WERI-Rb-1 (cell line): ENCODE measurements at regions not wholly inside any gene's neighbourhood (a gene's known extent, or its start where the extent isn't known, plus 50 kb on each side); places are given as distances from the start of the nearest gene placed in this dataset.

Experiments used
- DNase-seq: peaks from one replicate; pipeline ENCODE4 v3.0.0-alpha.2; 2020
- H3K27ac ChIP-seq: fragments of 250-450 bp; sonication (Bioruptor Pico); 2 replicates; pipeline ENCODE4 v1.5.1; 2020; ENCODE audit warnings: mild to moderate bottlenecking, moderate library complexity
- H3K27me3 ChIP-seq: fragments of 250-450 bp; sonication (Bioruptor Pico); 2 replicates; pipeline ENCODE4 v1.5.1; 2021; ENCODE audit warnings: mild to moderate bottlenecking, low read depth, moderate library complexity; ENCODE audit not compliant: insufficient read depth, severe bottlenecking
- H3K36me3 ChIP-seq: fragments of 250-450 bp; sonication (Bioruptor Pico); 2 replicates; pipeline ENCODE4 v1.5.1; 2020; ENCODE audit warnings: mild to moderate bottlenecking, moderate library complexity
- H3K4me3 ChIP-seq: 2 replicates; pipeline ENCODE4 v1.5.1; 2011; ENCODE audit warnings: low read depth, mild to moderate bottlenecking, control low read depth, low read length
- H3K9me3 ChIP-seq: fragments of 250-450 bp; sonication (Bioruptor Pico); 2 replicates; pipeline ENCODE4 v1.5.1; 2021; ENCODE audit warnings: mild to moderate bottlenecking, moderate library complexity; ENCODE audit not compliant: severe bottlenecking
- TF ChIP-seq, protein P1 (sequence below): IDR thresholded peaks from 2 replicates; pipeline ENCODE4 v1.5.1; 2011; ENCODE audit warnings: low read depth, mild to moderate bottlenecking, control low read depth, inconsistent platforms, low read length

DNA sequence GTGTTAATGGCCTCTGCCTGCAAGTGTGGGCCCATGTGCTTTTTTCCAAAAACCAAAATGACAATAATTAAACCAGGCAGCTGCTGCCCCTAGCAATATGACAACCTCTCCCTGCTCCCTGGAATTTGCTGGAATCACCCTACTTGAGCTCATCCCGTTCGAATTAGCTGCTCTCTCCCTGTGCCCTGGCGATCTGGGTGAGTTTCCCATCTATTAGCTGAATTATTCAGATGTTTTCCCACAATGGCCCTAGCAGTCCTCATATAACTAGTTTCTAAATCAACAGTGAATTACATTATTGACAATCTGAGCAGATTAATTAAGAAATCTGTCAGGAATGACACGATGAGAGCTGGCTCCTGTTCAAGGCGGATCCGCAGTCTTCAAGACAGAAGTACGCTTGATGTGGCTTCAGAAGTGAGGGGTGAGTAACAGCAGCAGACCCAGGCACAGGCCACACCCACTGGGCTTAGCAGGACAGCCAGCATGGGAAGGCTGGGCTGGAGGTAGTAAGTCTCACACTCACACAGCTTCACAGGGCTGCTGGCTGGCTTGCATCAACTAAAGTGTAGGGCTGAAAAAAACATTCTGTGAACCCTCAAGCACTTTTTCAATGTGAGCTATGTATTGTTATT lies 366.2 kb upstream of the ID2 start:
- TF ChIP-seq, protein P1, sequence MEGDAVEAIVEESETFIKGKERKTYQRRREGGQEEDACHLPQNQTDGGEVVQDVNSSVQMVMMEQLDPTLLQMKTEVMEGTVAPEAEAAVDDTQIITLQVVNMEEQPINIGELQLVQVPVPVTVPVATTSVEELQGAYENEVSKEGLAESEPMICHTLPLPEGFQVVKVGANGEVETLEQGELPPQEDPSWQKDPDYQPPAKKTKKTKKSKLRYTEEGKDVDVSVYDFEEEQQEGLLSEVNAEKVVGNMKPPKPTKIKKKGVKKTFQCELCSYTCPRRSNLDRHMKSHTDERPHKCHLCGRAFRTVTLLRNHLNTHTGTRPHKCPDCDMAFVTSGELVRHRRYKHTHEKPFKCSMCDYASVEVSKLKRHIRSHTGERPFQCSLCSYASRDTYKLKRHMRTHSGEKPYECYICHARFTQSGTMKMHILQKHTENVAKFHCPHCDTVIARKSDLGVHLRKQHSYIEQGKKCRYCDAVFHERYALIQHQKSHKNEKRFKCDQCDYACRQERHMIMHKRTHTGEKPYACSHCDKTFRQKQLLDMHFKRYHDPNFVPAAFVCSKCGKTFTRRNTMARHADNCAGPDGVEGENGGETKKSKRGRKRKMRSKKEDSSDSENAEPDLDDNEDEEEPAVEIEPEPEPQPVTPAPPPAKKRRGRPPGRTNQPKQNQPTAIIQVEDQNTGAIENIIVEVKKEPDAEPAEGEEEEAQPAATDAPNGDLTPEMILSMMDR = no peak
- DNase-seq = peak; percentile 82

GRCh38 chr2:8316356-8316755 lies 365.5 kb upstream of the ID2 start:
- Histone ChIP-seq H3K9me3 (no peaks in the 10 kb centered on the region), H3K4me3 (no peak overlapping the region), H3K27me3 (no peaks in the 10 kb centered on the region), H3K36me3 (no peaks in the 10 kb centered on the region), H3K27ac (no peak overlapping the region)
- TF ChIP-seq, protein P1 = no peak
- no peak for DNase-seq

More for the DNA sequence above, 366.2 kb upstream of the ID2 start:
- H3K36me3 ChIP-seq = no peaks in the 10 kb centered on the region
- no peak overlapping the region for H3K27ac ChIP-seq
- H3K4me3 ChIP-seq = no peak overlapping the region
- H3K9me3 ChIP-seq = no peaks in the 10 kb centered on the region
- H3K27me3 ChIP-seq = no peaks in the 10 kb centered on the region

GRCh38 chr2:8317418-8317817 lies 364.4 kb upstream of the ID2 start:
- no peak for DNase-seq
- Histone ChIP-seq H3K27ac (no peak overlapping the region), H3K27me3 (no peaks in the 10 kb centered on the region), H3K9me3 (no peaks in the 10 kb centered on the region), H3K4me3 (no peak overlapping the region), H3K36me3 (no peaks in the 10 kb centered on the region)
- TF ChIP-seq, protein P1 = no peak

DNA sequence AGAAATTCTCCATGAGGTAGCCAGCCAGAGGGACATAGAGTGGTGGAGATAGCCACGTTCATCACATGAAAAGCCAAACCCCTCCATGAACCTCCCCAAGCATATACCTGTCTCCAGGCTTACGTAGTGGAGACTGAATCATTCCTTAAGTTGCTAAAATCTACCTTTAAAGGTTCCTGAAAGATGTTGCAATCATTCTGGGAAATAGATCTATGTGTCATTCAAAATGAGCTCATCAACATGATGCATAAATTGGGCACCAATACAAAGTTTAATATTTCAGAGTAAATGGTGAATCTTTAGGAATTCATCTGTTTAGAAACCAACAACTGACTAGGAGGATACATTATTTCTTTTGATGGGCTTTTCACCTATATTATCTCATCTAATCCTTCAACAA lies 362.6 kb upstream of the ID2 start:
- H3K4me3 ChIP-seq = no peak overlapping the region
- no peak overlapping the region for H3K27ac ChIP-seq
- H3K36me3 ChIP-seq = no peaks in the 10 kb centered on the region
- TF ChIP-seq, protein P1 = no peak
- H3K27me3 ChIP-seq = no peaks in the 10 kb centered on the region
- DNase-seq = no peak
- H3K9me3 ChIP-seq = no peaks in the 10 kb centered on the region

GRCh38 chr2:8320311-8321066 lies 361.4 kb upstream of the ID2 start:
- H3K27ac ChIP-seq = no peak overlapping the region
- H3K36me3 ChIP-seq = no peaks in the 10 kb centered on the region
- no peaks in the 10 kb centered on the region for H3K27me3 ChIP-seq
- no peaks in the 10 kb centered on the region for H3K9me3 ChIP-seq
- no peak overlapping the region for H3K4me3 ChIP-seq
- no peak for DNase-seq
- TF ChIP-seq, protein P1 = no peak
